ENCODE measurements at regions not wholly inside any gene's neighbourhood (a gene's known extent, or its start where the extent isn't known, plus 50 kb on each side); places are given as distances from the start of the nearest gene placed in this dataset.
"Not testable (repeated sequence)": the region's sequence is repeated elsewhere in the genome, so short reads cannot be mapped to it uniquely, and the experiment has no call there.

DNA sequence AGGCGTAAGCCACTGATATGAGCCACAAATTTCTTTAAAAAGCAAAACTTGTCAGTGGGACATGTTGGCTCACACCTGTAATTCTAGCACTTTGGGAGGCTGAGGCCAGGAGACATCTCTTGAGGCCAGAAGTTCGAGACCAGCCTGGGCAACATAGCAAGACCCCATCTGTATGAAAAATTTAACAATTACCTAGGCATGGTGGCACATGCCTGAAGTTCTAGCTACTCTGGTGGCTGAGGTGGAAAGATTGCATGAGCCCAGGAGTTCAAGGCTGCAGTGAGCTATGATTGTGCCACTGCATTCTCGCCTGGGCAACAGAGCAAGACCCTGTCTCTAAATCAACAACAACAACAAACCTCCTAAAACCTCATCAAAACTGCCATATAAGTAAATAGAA, 147.6 kb upstream of the BARHL2 start:
- no peak for DNase-seq

GRCh38 chr1:90862782-90863181, 145.7 kb upstream of the BARHL2 start:
- DNase-seq = no peak

DNA sequence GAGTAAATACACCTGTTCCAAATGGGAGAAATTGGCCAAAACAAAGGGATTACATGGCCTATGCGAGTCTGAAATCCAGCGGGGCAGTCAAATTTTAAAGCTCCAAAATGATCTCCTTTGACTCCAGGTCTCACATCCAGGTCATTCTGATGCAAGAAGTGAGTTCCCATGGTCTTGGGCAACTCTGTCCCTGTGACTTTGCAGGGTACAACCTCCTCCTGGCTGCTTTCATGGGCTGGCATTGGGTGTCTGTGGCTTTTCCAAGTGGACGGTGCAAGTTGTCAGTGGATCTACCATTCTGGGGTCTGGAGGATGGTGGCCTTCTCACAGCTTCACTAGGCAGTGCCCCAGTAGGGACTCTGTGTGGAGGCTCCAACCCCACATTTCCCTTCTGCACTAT, 144.3 kb upstream of the BARHL2 start:
- DNase-seq = not testable (repeated sequence)

DNA sequence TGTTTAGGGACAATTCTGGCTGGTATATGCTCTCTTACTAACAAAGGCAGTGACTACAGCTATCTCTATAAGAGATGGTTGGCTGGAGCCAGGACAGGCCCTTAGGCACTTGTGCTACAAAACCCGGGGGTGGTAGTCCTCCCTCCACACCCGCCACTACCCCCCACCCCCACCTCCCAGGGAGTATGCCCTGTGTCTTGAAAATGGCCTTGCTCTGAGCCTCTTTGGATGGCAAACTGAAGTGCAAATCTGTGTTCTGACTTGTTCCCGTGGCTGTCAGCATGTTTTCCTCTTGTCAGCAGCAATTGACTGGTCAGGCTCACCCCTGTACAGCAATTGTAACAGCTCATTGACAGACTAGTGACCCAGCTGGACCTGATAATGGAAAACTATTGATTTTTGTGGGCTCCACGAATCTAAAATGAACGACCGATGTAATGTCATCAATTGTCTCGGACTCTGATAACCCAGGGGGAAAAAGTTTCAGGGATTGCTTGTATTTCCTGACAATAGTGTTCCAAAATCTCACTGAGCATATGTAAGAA, 139.4 kb upstream of the BARHL2 start:
- DNase-seq = no peak

- no peak for DNase-seq
These were observed 137.4 kb upstream of the BARHL2 start for GRCh38 chr1:90854397-90854924.

DNA sequence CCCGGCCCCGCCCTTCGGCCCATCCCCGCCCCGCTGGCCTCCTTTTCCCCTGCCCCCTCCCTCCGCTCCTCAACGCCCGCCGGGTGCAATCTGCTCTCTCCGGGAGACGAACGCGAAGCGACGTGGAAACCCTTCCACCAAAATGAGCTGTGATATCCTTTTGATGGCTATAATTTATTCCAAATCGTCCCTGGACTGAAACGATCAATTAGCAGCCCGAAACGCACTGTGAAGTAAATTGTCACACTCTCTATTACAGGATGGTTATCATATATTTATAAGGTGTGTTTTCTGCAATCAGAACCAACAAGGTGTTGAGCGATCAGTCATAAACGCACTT, 134.6 kb upstream of the BARHL2 start:
- DNase-seq = no peak

DNA sequence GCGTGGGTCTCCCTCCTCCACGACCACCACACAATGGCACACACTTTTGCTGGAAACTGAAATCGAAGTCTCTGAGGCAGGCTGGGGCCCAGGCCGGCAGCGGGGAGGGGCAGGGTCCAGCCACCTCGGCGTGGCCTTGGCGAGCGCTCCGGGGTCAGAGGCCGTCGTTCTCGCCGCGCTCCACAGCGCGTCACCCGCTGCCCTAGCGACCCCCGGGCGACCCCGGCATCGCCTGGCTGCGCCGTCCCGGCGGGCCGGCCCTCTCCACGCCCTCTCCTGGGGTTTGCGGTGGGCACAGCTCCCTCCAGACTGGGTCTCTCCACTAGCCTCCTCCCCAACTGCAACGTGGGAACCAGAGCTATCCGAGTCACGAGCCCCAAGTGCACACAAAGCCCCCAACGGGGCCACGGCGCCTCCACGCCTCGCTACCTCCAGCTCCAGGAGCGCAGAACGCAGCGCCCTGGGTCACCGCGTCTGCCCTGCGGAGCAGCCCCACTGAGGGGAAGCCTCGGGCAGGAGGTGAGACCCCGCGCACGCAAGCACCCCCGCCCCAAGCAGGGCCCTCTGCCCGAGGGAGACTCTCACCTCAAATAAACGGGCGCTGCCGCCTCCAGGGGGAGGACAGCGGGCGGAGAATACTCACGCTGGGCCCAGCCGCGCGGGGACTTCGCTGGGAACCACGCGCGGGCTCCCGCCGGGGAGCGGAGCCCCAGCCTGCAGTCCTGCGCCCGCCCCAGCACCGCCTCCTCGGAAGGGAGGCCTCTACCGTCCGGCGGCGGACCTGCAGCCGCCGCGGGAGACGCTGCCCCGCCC, 134.0 kb upstream of the BARHL2 start:
- DNase-seq = peak; percentile 73

DNA sequence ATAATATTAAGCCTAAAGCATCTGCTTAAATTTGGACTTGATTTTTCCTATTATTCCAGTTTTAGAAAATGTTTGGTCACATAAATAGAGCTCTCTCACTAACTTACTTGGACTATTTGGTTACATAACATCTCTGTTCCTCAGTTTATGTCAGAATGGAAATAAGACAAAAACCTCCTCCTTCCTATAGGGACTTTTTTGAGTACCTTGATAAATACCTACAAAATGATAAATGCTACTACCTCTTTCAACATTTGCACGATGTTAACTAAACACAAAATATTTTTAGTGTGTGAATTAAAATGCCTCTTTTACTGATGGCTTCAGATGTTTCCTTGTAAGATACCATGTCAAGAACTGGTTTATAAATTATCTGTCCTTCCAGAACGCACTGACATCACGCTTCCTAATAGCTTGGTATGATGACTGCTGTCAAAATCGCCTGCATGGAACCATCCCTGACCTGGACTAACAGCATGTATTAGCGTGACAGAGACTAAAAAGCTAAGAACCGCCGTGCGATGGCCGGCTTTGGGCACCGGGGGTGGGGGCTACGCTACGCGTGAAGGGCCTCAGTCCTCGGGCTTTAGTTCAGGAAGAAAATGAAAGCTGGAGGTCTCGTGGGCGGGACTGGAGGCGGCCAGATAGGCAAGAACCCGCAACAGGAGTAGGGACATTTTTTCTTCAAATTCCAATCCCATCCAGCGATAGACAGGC, 133.2 kb upstream of the BARHL2 start:
- DNase-seq = no peak

DNA sequence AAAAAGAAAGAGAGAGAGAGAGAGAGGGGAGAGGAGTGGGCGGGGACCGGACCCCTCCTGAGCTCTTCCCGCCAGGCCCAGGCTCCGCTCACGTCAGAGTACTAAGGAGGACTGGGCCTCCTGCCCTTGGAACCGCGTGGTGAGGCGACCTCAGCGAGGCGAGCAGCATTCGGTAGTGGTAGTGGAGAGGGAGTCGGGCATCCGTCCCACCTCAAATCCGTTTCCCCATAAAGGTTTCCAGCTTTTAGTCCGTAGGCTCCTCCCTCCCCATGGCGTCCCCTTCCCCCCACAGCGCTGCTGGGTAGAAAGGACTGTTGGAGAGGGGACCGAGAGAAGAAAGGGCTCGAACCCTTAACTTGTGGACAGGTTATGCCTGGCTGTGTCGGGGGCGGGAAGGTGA, 124.4 kb upstream of the BARHL2 start:
- no peak for DNase-seq

GRCh38 chr1:90840352-90840751, 123.2 kb upstream of the BARHL2 start:
- no peak for DNase-seq

DNA sequence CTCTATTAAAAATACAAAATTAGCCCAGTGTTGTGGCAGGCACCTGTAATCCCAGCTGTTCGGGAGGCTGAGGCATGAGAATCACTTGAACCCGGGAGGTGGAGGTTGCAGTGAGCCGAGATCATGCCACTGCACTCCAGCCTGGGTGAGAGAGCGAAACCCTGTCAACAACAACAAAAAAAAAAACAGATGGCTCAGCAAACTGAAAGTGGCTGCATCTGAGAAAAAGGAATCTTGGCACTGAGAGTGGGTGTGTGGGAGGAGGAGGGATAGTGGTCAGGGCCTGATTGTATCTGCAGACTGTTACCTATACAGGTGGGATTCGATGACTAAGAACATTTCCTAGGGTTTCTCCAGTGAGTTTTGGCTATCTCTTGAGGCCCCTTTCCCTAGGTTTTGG, 122.2 kb upstream of the BARHL2 start:
- DNase-seq = no peak

GRCh38 chr1:90838720-90839119, 121.6 kb upstream of the BARHL2 start:
- DNase-seq = no peak

DNA sequence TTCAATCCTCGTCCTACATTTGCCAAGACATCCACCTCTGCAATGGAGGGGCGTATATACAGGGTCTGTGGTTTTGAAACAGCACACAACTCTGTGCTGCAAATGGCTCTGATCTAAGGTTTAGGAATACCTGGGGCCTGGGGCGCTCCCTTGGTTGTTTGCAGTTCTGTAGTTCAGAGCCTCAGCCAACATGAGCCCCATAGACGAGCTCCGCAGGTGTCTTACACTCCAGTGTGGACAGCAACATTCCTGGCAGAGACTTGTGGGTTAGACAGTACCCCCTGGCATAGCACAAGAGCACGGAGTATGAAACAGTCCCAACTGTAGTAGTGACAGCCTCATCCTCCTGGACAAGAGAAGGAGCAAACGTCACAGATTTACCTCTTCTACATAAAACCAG, 120.3 kb upstream of the BARHL2 start:
- no peak for DNase-seq

DNA sequence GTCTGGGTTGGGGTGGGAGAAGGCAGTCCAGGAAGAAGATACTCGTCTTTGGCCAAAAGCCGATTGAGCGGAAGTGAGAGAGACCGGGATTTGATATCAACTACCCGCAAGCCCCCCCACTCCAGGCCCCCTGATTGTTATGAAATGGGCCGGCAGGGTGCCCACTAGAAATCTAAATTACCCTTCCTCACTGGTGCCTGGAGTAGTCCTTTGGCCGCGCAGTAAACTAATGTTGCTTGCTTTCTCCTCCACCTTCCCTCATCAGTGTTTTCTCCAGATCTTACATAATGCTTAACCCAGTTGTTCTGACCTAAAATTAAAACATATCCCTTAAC, 119.2 kb upstream of the BARHL2 start:
- no peak for DNase-seq

- no peak for DNase-seq
These were observed 118.7 kb upstream of the BARHL2 start for GRCh38 chr1:90835661-90836344.

DNA sequence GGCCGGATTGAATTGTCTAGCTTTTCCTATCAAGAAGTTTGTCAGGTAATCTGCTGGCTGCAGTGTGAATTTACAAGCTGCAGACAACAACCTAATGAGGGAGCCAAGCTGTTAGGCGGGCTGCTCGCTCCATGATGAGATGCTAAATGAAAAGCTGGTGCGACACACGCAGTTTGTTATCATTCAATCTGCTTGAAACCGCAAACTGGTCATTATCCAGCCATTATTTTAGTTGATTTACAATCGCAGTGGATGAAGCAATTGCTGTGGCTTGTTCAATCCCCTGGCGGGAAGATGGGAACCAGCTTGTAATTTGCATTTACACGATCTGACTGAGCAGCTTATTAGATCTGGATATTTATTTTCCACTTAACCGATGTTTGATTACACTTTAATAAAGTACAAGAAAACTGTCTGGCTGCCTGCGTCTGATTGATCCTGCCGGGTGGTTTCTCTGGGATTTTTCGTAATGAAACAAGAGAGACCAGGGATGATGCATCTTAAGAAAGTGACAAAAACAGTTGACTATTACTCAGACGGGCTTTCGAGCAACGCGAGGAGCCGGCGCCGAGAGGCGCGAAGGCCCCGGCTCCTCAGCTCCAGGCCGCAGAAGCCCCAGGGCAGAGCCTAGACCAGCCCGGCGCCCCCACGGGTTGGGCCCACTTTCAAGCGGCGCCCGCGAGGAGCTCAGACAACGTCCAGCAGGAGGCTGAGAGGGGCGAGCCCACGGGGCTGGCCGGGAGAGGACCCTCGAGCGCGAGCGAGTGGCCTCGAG, 118.0 kb upstream of the BARHL2 start:
- peak; percentile 14 for DNase-seq

DNA sequence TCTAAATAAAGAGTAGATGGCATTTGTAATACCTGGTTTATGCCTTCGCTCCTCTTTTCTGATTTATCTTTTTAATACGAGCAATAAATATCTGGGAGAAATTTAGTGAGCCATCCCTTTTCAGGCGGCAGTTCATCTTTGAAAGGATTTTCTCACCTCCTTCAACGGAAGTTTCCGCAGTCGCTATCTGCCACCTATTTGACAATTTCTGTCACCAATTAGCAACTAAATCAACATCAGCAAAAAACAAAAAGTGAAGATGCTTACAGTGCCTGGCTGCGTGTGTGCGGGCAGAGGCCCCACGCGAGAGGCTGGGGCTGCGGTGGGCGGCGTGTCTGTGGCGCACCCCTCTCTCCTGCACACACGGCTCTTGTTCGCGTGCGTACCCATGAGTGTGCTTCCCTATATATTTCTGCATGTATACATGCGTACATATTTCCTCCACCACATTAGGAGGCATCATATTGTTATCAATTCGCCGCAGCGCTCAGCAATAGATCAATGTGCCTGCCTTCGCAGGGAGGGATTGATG, 117.3 kb upstream of the BARHL2 start:
- DNase-seq = no peak

DNA sequence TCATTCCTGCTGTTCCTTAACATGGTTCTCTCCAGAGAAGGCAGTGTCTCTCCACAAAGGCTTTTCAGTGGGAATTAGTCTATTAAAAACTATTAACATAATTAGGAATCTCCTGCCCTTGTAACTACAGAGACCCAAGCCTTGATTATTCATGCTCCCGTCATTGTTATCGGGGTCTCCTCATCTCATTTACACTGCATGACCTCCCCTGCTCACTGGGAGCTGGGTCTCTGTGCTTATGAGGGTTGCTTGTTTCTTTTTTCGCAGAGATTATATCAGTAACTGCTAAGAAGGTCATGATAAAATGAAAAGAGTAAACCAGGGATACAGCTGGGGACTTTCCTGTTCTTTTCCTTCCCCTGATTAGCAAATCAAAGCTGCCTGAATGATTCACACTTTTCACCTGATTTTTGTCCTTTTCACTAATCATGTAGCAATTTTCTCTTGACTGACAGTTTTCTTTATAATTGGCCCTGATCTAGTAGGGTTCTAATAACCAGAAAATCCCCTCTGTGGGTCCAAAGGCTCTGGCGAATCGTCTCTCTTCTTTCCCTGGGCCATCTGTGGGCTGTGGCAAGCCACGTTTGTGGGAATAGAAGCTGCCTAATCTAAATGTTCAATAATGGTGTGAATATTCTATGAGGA, 116.5 kb upstream of the BARHL2 start:
- DNase-seq = no peak

- DNase-seq = no peak
These were observed 114.8 kb upstream of the BARHL2 start for GRCh38 chr1:90831910-90832309.

DNA sequence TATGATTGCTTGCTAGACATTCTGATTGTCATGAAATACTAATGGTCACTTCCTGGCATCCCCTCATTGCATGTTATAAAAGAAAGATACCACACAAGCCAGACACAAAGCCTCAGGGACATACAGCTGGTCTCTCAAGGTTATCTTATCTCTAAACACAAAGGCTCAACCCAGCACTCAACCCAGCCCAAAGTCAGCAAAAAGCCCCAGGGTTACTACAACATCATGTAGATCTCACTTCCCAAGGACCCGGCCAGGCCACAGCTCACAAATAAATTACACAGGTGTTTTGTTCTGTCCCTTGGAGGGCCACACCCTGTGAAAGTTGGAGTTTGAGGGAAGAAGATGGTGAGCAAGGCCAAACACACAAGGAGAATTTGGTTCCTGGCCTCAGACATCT, 109.7 kb upstream of the BARHL2 start:
- DNase-seq = no peak

GRCh38 chr1:90826024-90826423, 108.9 kb upstream of the BARHL2 start:
- no peak for DNase-seq

DNA sequence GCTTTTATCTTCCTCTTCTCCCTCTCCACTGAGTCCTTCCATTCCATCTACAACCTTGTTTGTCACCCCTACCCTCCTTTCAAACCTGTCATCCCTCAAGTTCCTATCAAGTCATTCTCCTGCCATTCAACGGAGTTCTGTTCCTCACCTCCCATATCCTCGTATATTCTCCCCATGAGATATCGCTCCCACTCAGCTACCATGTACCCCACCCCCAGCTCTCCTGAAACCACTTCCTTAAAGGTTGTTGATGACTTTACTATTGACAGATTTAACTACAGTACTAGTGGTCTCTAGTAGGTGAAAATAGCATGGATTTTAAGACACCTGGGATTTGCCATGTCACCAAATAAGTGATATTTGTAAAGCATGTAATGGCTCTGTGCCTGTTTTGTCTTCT, 107.4 kb upstream of the BARHL2 start:
- no peak for DNase-seq
